ENCODE measurements at regions not wholly inside any gene's neighbourhood (a gene's known extent, or its start where the extent isn't known, plus 50 kb on each side); places are given as distances from the start of the nearest gene placed in this dataset.
"Not testable (repeated sequence)": the region's sequence is repeated elsewhere in the genome, so short reads cannot be mapped to it uniquely, and the experiment has no call there.

DNA sequence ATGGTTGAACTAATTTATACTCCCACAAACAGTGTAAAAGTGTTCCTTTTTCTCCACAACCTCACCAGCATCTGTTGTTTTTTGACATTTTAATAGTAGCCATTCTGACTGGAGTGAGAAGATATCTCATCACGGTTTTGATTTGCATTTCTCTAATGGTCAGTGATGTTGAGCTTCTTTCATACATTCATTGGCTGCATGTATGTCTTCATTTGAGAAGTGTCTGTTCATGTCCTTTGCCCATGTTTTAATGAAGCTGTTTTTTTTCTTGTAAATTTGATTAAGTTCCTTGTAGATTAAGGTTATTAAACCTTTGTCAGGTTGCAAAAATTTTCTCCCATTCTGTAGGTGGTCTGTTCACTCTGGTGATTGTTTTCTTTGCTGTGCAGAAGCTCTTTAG is 281.1 kb downstream of the PTH2R start:
- DNase-seq, result not testable (repeated sequence)

DNA sequence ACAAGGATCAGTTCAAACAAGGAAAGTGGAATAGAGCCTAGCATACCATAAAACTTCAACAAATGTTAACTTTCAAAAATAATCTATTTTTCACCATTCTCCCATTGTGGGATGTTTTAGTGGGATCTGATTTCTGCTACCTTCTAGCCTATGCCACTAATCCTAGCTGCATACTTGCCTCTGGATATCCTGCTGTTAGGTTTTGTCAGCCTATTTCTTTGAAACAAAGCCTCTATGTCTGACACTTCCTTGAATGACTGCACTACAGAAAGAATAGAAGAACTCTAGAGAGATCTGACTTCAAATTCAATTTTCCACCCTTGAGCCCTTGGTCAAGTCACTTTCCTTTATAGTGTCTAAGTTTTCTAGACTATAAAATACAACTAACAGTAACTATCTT is 291.5 kb downstream of the PTH2R start:
- DNase-seq, result no peak

GRCh38 chr2:208708486-208708885 is 301.9 kb downstream of the PTH2R start:
- DNase-seq, result no peak

GRCh38 chr2:208711598-208711997 is 305.0 kb downstream of the PTH2R start:
- no peak for DNase-seq

DNA sequence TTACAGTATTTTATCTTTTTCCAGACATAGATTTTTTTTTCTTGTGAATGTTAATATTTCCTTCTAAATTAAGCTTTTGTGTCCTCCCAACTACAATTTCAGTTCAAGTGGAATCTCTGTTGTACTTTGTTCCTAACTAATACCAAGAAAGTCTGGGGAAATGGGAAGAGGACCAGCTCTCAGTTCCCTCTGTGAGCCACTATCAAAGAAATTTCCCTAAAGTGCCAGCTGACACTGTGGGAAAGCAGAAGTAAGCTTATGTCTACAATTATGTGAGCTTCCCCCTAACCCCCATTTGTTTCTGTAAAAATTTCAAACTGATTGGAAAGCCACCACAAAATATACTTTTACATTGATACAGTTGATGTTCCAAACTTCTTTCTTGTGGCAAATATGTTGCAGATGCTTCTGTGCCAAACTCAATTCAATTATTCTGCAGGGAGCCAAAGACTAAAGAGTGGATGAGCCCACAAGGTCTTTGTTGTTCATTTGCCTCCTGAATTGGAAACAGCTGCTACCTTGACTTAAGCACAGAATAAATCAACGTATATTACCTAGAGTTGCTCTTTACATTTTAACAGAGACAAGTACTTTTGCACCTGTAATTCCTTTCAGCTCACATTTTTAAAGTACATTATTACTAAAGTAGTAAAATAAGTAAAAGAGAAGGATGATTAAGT is 306.6 kb downstream of the PTH2R start:
- DNase-seq, result peak; percentile 1

GRCh38 chr2:208718828-208719227 is 312.2 kb downstream of the PTH2R start:
- no peak for DNase-seq

DNA sequence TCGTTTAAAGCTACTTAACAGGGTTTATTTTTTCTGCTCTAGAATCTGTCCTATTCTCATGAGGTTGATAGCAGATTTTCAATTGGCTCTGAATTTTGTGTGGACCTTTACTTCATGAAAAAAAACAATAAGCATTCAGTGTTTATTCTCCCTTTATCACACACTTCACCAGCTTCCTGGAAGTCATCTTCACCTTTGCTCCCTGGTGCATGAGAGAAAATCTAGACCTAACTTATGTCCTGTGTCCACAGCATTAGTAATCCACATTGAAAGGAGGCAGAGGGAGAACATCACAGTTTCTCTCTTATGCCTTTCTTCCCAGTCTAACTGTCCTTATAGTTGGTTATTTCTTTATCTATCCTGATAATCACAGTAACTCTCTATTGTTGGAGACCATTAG is 316.1 kb downstream of the PTH2R start:
- DNase-seq, result no peak

- no peak for DNase-seq
These were observed 318.7 kb downstream of the PTH2R start for GRCh38 chr2:208725280-208725679.

DNA sequence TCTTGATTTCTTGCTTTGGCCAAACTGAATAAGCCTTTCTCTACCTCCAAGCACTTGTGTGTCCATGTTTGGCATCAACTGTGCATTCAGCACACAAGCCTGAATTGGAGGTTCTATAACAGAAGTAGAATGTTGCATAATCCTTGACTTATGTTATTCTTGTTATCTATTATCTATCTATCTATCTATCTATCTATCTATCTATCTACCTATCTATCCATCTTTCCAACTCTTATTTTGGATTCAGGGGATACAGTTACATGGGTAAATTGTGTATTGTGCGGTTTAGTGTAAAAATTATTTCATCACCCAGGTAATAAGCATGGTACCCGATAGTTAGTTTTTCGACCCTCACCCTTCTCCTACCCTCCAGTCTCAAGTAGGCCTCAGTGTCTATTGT is 319.6 kb downstream of the PTH2R start:
- DNase-seq, result no peak

DNA sequence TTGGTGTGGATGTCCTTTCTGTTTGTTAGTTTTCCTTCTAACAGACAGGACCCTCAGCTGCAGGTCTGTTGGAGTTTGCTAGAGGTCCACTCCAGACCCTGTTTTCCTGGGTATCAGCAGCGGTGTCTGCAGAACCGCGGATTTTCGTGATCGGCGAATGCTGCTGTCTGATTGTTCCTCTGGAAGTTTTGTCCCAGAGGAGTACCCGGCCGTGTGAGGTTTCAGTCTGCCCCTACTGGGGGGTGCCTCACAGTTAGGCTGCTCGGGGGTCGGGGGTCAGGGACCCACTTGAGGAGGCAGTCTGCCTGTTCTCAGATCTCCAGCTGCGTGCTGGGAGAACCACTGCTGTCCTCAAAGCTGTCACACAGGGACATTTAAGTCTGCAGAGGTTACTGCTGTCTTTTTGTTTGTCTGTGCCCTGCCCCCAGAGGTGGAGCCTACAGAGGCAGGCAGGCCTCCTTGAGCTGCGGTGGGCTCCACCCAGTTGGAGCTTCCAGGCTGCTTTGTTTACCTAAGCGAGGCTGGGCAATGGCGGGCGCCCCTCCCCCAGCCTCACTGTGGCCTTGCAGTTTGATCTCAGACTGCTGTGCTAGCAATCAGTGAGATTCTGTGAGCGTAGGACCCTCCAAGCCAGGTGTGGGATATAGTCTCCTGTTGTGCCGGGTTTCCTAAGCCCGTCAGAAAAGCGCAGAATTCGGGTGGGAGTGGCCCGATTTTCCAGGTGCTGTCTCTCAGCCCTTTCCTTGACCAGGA is 345.2 kb downstream of the PTH2R start:
- not testable (repeated sequence) for DNase-seq

DNA sequence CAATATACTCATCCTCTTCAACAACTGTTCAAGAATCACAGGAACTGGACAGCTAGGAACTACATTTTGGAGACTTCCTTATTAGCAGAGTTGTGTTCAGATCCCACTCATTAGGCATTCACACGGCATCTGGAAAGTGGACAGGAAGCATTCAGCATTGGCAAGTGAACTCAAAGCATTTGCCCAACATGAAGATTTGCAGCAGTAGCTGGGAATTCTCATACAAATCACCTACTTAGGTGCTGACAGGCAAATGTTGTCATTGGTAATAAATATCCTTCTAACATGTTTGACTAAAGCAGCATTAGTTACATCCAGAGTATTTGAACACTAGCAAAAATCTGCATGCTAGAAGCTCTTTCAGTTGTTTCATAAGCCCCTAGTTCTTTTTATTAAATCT is 350.8 kb downstream of the PTH2R start:
- no peak for DNase-seq

GRCh38 chr2:208773074-208773473 is 366.5 kb downstream of the PTH2R start:
- DNase-seq, result not testable (repeated sequence)

DNA sequence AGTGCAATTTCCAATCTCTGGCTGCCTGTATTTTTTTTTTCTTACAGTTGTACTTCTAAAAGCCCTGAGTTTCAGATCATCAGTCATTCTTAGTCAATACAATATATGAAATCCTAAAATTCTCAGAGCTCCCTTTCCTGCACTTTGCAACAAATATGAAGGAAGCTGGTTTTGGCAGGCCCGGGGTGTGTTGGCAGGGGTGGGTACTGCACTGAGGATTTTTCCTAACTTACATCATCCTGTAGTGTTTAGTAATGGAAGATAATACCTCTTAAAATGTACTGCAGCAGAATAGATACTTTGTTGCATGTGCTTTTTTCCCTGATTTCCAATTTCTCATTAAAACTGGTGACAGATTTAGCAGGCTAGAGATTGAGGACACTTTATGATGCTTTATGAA is 374.6 kb downstream of the PTH2R start:
- DNase-seq, result peak; percentile 23

- DNase-seq, result no peak
These were observed 375.5 kb downstream of the PTH2R start for GRCh38 chr2:208782097-208782496.

GRCh38 chr2:208783184-208783583 is 376.6 kb downstream of the PTH2R start:
- no peak for DNase-seq

- not testable (repeated sequence) for DNase-seq
These were observed 378.2 kb downstream of the PTH2R start for GRCh38 chr2:208784774-208785173.

- DNase-seq, result no peak
These were observed 384.7 kb downstream of the PTH2R start for GRCh38 chr2:208791257-208791656.

DNA sequence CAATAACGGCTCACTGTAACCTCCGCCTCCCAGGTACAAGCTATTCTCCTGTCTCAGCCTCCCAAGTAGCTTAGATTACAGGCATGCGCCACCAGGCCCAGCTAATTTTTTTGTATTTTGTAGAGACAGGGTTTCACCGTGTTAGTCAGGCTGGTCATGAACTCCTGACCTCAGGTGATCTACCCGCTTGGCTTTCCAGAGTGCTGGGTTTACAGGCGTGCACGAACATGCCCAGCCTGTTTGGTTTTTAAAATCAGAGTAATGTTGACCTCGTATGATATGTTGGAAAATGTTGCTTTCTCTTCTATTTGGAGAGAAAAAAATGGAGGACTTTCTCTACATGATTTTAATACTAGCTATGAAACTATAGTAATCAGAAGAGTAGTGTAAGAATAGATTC is 386.2 kb downstream of the PTH2R start:
- DNase-seq, result no peak

DNA sequence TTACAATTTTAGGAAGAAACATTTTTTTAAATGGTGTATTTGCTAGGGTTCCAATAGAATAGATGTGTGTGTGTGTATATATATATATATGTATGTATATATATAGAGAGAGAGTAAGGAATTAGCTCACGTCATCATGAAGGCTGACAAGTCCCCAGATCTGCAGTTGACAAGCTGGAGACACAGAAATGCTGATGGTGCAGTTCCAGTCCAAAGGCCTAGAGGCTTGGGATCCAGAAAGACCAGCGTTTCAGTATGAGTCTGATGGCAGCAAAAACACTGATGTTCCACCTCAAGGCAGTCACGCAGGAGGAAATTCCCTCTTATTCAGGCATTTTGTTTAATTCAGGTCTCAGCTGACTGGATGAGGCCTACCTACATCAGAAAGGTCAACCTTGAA is 386.8 kb downstream of the PTH2R start:
- DNase-seq, result no peak

DNA sequence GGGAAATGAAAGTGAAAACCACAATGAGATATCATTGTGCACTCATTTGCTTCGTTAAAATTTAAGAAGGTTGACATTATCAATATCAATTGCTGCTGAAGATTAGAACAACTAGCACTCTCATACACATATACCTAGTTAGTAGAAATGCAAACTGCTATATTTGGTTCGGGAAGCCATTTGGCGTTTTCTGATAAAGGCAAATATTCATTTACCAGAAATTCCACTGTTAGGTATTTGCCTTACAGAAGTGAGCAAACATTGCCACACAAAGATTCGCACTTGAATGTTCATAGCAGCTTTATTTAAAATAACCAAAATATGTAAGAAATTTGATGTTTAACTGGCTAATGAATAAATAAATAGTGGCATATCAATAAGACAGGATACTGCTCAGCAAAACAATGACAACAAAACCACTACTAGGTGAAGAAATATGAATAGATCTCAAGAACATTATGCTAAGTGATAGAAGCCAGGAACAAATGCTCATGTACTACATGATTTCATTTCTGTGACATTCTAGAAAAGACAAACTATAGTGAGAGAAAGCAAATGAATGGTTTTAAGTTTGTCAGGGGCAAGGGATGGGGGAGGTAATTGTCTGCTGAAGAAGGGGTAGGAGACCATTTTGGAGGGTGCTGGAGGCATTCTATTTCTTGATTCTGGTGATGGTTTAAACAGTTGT is 387.8 kb downstream of the PTH2R start:
- DNase-seq, result no peak

- DNase-seq, result no peak
These were observed 392.1 kb downstream of the PTH2R start for GRCh38 chr2:208798698-208799097.

GRCh38 chr2:208799397-208799796 is 392.8 kb downstream of the PTH2R start:
- no peak for DNase-seq

GRCh38 chr2:208800887-208801286 is 394.3 kb downstream of the PTH2R start:
- not testable (repeated sequence) for DNase-seq

DNA sequence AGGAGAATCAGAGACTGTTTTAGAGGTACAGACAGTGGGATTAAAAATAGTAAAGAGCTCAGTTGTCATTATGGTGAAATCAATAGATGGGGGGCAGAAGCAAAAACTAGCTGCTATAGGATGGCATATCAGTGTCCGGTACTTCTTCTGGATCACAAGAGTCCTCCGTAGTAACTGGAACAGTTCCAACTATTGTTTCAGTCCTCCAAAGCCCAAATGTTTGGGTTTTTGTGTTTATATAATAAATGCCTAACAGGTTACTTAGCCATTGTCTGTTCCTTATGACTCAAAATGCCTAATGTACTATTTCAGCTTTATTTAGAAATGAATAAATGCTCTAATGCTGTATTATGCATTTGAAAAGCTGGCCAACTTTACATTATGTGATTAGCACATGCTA is 401.2 kb downstream of the PTH2R start:
- no peak for DNase-seq
